ENCODE measurements at regions not wholly inside any gene's neighbourhood (a gene's known extent, or its start where the extent isn't known, plus 50 kb on each side); places are given as distances from the start of the nearest gene placed in this dataset.
A peak's percentile ranks its signal among the peaks of the same experiment; 100 is the strongest.

GRCh38 chr2:10981451-10981850 lies 69.7 kb downstream of the KCNF1 start:
- no peaks in the 10 kb centered on the region for H3K9me3 ChIP-seq
- TF ChIP-seq POLR2A (IDR thresholded peaks at IDR 0.05) = no peak
- TF ChIP-seq CTCF (IDR thresholded peaks at IDR 0.05) = no peak
- no peak for TF ChIP-seq POLR2AphosphoS5 (IDR thresholded peaks at IDR 0.05; ENCODE audit: insufficient read depth in 1 of 2, low read depth in 1 of 2)
- H3K4me1 ChIP-seq = peaks cover 8% of the 10 kb centered on the region
- intact Hi-C loops (cut with DNase I) = no loop called here
- H3K36me3 ChIP-seq = no peaks in the 10 kb centered on the region
- DNase-seq (ENCODE audit: extremely low spot score in 2 of 2) = no peak
- no peak overlapping the region for H3K4me3 ChIP-seq
- no peaks in the 10 kb centered on the region for H3K27me3 ChIP-seq
- H3K27ac ChIP-seq = no peak overlapping the region

- no peak for DNase-seq (ENCODE audit: extremely low spot score in 2 of 2)
- Histone ChIP-seq H3K36me3 (no peaks in the 10 kb centered on the region), H3K27me3 (no peaks in the 10 kb centered on the region), H3K27ac (no peak overlapping the region), H3K4me1 (peaks cover 8% of the 10 kb centered on the region), H3K9me3 (no peaks in the 10 kb centered on the region), H3K4me3 (no peak overlapping the region)
- intact Hi-C loops (cut with DNase I) = no loop called here
- no peak for TF ChIP-seq CTCF (IDR thresholded peaks at IDR 0.05)
- TF ChIP-seq POLR2A (IDR thresholded peaks at IDR 0.05) = no peak
- no peak for TF ChIP-seq POLR2AphosphoS5 (IDR thresholded peaks at IDR 0.05; ENCODE audit: insufficient read depth in 1 of 2, low read depth in 1 of 2)
Observed at GRCh38 chr2:10981941-10982431, 70.3 kb downstream of the KCNF1 start.

GRCh38 chr2:10982931-10983701 lies 71.4 kb downstream of the KCNF1 start:
- Histone ChIP-seq H3K4me3 (peak overlapping the region; percentile 3 to 19), H3K27ac (no peak overlapping the region), H3K9me3 (no peaks in the 10 kb centered on the region), H3K36me3 (no peaks in the 10 kb centered on the region), H3K4me1 (peaks cover 8% of the 10 kb centered on the region), H3K27me3 (no peaks in the 10 kb centered on the region)
- no peak for DNase-seq (ENCODE audit: extremely low spot score in 2 of 2)
- intact Hi-C loops (cut with DNase I) = no loop called here
- TF ChIP-seq POLR2AphosphoS5 (IDR thresholded peaks at IDR 0.05; ENCODE audit: insufficient read depth in 1 of 2, low read depth in 1 of 2) (no peak), POLR2A (IDR thresholded peaks at IDR 0.05) (no peak), CTCF (IDR thresholded peaks at IDR 0.05) (no peak)

- intact Hi-C loops (cut with DNase I) = no loop called here
- no peak for DNase-seq (ENCODE audit: extremely low spot score in 2 of 2)
- Histone ChIP-seq H3K27ac (no peak overlapping the region), H3K27me3 (no peaks in the 10 kb centered on the region), H3K4me3 (no peak overlapping the region), H3K9me3 (no peaks in the 10 kb centered on the region), H3K4me1 (peaks cover 8% of the 10 kb centered on the region), H3K36me3 (no peaks in the 10 kb centered on the region)
- TF ChIP-seq POLR2AphosphoS5 (IDR thresholded peaks at IDR 0.05; ENCODE audit: insufficient read depth in 1 of 2, low read depth in 1 of 2) (no peak), POLR2A (IDR thresholded peaks at IDR 0.05) (no peak), CTCF (IDR thresholded peaks at IDR 0.05) (no peak)
Observed at GRCh38 chr2:10983711-10984110, 72.0 kb downstream of the KCNF1 start.

- Histone ChIP-seq H3K4me1 (peaks cover 8% of the 10 kb centered on the region), H3K36me3 (no peaks in the 10 kb centered on the region), H3K27ac (no peak overlapping the region), H3K9me3 (no peaks in the 10 kb centered on the region), H3K4me3 (no peak overlapping the region), H3K27me3 (no peaks in the 10 kb centered on the region)
- intact Hi-C loops (cut with DNase I) = no loop called here
- TF ChIP-seq CTCF (IDR thresholded peaks at IDR 0.05) (no peak), POLR2AphosphoS5 (IDR thresholded peaks at IDR 0.05; ENCODE audit: insufficient read depth in 1 of 2, low read depth in 1 of 2) (no peak), POLR2A (IDR thresholded peaks at IDR 0.05) (no peak)
- no peak for DNase-seq (ENCODE audit: extremely low spot score in 2 of 2)
Observed at GRCh38 chr2:10984418-10985135, 72.8 kb downstream of the KCNF1 start.
